ENCODE measurements at regions not wholly inside any gene's neighbourhood (a gene's known extent, or its start where the extent isn't known, plus 50 kb on each side); places are given as distances from the start of the nearest gene placed in this dataset.

GRCh38 chr13:54573186-54573585 is 1544.6 kb downstream of the OLFM4 start:
- TF ChIP-seq CTCF (IDR thresholded peaks at IDR 0.05) (no peak), EP300 (IDR thresholded peaks at IDR 0.05) (no peak), POLR2A (IDR thresholded peaks at IDR 0.05) (no peak)

Data from tibial nerve (tissue), 4 donors.